GM19099 (cell line): ENCODE measurements at regions not wholly inside any gene's neighbourhood (a gene's known extent, or its start where the extent isn't known, plus 50 kb on each side); places are given as distances from the start of the nearest gene placed in this dataset.

Source experiments
- POLR2A ChIP-seq: IDR thresholded peaks from 3 replicates; pipeline ENCODE4 v1.6.1; 2011; ENCODE audit warnings: low read depth; ENCODE audit not compliant: insufficient read length; ENCODE audit errors: extremely low read depth

DNA sequence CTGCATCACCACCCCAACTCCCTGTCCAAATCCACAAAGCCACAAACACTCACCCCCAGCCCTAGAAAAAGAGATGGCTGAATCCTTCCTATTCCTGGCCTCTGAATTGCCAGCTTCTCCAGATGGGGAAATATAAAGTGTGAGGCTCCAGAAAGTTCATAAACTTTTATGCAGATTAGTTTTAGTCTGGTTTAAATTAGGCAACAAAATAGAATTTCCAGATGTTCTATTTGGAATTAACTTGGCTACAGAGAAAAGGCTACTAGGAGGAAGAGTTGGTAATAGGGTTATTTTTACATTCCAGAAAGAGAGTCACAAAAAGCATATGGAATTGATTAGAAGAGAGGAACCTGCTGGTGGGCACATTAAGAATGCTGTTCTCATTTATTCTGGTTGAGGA is 56.0 kb downstream of the EN1 start:
- no peak for TF ChIP-seq POLR2A

DNA sequence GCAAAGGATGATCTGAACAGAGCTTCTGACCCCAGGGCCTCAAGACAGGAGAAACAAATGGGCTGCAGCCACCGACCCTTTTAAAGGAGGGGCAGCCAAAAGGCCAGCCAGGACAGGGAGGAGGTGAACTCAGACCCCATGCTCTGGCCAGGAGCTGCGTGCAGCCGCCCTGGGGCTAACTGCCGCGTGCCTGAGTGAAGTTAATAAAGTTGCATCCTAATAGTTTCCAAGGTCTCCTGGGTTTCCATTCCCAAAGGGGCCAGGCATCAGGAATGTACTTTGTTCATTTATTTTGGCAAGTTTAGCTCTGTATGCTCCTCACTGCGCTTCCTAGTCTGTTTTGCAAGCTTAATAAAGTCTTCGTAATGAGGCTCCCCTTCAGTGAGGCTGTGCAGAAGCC is 60.7 kb downstream of the EN1 start:
- TF ChIP-seq POLR2A, result no peak

DNA sequence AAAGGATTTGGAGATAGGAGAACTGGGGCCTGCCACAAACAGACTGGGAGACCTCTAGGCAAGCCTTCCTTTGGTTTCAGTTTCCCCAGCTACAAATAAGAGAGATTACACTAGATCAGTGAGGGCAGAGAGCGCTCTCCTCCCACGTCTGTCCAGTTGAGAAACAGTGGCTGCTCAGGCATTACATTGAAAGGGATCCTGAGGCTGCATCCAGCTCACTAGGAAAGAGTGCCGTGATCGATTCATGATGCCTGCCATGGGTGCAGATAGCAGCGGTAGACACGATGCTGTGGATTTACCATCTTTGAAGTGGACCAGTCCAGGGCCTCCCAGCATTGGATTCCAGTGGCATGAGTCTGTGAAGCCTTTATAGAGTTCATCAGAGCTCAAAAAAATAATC is 62.6 kb downstream of the EN1 start:
- no peak for TF ChIP-seq POLR2A

DNA sequence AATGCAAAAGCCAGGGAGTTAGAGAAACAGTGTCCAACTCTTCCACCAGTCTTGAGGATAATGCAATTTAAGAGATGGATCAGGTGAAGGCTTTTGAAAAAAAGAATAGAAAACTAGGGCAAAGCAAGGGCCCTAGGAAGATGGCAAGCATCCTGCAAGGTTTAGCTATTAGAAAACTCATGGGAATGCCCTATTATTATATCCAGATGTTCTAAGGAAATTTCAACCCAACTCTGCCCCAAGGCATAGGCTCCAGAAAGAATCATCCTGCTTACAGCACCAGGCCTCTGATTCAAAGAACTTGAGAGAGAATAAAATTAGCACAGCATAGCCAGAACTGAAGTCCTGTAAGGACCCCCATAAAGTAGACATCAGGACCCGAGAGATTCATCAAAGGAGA is 68.1 kb downstream of the EN1 start:
- no peak for TF ChIP-seq POLR2A

GRCh38 chr2:118774458-118775133 is 72.9 kb downstream of the EN1 start:
- TF ChIP-seq POLR2A, result no peak

GRCh38 chr2:118773826-118774225 is 73.6 kb downstream of the EN1 start:
- no peak for TF ChIP-seq POLR2A

DNA sequence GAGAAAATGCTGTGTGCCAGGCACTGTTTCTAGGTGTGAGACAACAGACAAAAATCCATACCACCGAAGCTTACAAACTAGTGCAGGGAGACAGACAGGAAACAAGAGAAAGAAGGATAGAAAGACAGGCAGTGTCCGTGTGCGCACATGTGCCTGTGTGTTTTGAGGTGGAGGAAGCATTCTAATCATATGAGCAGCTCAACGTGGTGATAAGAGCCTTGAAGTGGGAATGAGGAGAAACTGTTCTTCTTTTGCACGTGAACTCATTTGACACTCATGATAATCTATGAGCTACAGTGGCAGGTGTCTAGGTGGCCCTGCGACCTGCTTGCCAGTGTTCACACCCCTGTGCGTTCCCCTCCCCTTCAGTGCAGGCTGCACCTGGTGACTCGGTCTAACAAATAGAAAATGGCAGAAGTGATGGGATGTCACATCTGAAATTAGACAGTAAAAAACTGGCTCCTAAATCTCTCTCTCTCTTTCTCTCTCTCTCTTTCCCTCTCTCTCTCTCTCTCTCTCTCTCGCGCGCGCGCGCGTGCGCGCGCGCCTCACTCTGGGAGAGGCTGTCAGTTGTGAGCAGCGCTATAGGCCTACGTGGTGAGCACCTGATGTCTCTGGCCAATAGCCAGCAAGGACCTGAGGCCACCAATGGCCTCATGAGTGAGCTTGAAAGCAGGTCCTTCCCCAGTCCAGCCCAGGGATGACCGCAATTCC is 74.8 kb downstream of the EN1 start:
- no peak for TF ChIP-seq POLR2A

DNA sequence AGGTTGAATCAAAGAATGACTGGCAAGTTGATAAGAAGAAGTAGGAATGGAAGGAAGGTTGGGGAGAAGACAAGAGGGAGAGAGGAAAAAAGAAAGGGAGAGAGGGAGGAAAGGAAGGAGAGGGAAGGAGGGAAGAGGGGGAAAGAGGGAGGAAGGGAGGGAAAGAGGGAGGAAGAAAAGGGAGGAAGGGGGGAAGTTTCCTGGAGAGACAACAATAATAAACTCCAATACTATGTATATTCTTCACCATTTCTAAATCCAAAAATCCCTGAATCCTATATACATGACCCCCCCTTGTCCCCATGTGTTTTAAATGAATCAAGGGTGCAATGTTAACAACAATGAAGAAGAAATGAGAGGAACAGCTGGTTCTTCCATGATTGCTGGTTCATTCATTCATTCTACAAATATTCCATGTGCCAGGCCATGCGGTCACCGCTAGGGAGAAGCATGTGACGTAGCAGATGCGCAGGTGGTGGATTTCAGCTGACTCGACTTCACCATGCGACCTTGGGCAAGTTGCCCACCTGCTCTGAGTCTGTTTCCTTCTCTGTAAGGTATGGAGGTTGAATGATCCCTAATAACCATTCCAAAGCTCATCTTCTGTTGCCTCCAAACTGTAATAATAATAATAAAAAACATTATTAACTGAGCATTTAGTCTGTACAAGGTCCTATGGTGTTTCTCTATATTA is 77.6 kb downstream of the EN1 start:
- no peak for TF ChIP-seq POLR2A

GRCh38 chr2:118766871-118767270 is 80.6 kb downstream of the EN1 start:
- no peak for TF ChIP-seq POLR2A

- TF ChIP-seq POLR2A, result no peak
These were observed 82.6 kb downstream of the EN1 start for GRCh38 chr2:118764855-118765254.

- TF ChIP-seq POLR2A, result no peak
These were observed 83.7 kb downstream of the EN1 start for GRCh38 chr2:118763797-118764196.

DNA sequence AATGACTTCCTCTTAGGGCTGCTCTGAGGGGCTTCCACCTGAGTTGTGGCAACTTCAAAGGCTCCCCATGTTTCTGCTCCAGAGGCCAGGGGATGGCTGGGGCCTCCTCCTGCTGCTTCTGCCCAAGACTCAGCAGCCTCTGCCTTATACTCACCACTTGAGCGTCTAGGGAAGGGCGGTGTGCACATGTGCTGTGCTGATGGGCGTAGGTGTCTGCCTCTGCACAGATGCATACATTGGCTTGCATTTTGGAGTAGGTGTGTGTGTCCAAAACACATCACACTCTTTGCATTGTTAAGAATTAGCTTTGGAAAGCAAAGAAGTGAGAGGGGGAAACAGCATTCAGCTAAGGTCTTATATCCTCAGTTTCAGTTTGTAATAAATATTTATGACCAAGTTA is 85.2 kb downstream of the EN1 start:
- TF ChIP-seq POLR2A, result no peak

GRCh38 chr2:118761771-118762170 is 85.7 kb downstream of the EN1 start:
- TF ChIP-seq POLR2A, result no peak

DNA sequence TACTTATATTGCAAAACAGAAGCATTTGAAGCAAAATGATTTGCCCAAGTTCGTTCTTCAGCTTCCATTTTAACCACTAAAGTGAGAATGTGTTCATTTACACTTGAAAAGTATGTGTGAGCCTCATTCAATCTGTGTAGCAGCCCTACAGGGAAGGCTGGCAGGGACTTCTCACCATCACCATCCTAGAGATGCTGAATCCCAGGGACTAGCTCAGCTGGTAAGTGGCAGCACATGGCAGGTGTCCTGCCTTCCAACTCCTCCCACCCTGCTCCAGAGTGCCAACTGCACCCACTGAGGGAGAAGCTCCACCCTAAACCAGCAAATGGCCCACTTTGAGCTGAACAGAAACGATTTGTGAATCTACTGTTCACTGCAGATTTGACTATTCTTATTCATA is 91.5 kb downstream of the EN1 start:
- no peak for TF ChIP-seq POLR2A

DNA sequence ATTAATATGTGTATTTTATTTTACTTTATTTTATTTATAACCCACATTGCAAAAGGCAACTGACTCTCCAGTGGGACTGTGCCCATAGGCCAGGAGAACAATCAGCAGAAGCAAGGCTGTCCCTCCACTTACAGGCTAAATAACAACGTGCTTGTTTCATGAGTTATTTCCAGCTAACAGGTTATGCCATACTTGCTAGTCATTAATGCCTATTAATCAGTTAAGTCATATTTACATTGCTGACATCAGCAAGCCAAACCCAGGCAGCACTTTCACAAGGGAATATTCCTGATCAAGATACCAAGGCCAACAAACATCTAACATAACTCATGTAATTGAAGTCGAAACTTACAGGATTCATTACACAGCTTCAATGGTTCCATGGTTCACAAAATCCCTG is 92.1 kb downstream of the EN1 start:
- TF ChIP-seq POLR2A, result no peak
